ENCODE measurements at regions not wholly inside any gene's neighbourhood (a gene's known extent, or its start where the extent isn't known, plus 50 kb on each side); places are given as distances from the start of the nearest gene placed in this dataset.

DNA sequence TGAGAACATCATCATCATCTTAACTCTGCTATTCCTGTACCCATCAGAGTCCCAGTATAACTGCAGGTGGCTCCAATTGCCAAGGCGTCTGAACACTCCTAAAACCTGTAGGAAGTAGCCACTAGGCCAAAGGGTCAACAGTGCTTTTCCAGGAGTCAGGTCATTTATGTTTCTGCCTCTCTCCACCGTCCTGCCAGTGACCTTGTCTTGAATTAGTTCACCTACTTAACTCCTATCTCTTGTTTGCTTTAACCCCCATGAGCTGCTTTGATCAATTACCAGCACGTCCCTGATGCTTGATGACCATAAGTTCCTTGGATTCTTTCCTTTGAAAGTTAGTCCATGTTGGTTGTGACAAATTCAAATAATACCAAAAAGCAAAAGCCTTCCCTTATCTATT is 169.8 kb upstream of the ANKRD28 start:
- TF ChIP-seq POLR2AphosphoS5 (IDR thresholded peaks at IDR 0.05) (no peak), EP300 (IDR thresholded peaks at IDR 0.05) (no peak), POLR2A (IDR thresholded peaks at IDR 0.05) (no peak)
- TF ChIP-seq, protein P1, sequence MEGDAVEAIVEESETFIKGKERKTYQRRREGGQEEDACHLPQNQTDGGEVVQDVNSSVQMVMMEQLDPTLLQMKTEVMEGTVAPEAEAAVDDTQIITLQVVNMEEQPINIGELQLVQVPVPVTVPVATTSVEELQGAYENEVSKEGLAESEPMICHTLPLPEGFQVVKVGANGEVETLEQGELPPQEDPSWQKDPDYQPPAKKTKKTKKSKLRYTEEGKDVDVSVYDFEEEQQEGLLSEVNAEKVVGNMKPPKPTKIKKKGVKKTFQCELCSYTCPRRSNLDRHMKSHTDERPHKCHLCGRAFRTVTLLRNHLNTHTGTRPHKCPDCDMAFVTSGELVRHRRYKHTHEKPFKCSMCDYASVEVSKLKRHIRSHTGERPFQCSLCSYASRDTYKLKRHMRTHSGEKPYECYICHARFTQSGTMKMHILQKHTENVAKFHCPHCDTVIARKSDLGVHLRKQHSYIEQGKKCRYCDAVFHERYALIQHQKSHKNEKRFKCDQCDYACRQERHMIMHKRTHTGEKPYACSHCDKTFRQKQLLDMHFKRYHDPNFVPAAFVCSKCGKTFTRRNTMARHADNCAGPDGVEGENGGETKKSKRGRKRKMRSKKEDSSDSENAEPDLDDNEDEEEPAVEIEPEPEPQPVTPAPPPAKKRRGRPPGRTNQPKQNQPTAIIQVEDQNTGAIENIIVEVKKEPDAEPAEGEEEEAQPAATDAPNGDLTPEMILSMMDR (IDR thresholded peaks at IDR 0.05): no peak
